Body of pancreas (tissue), 4 donors: ENCODE measurements at regions not wholly inside any gene's neighbourhood (a gene's known extent, or its start where the extent isn't known, plus 50 kb on each side); places are given as distances from the start of the nearest gene placed in this dataset.

Source experiments
- CTCF ChIP-seq, 7 experiments: fragments of 450-650 bp in 4 of 7; fragments of 200-600 bp in 3 of 7; sonication (generic) in 3 of 7; IDR thresholded peaks; one replicate each; pipeline ENCODE4 v1.5.1; 2016 to 2019; ENCODE audit warnings: antibody characterized with exemption in 7 of 7
- POLR2A ChIP-seq, 3 donors: fragments of 450-650 bp; IDR thresholded peaks; one replicate each; pipeline ENCODE4 v1.6.1; 2016; ENCODE audit warnings: antibody characterized with exemption in 3 of 3, mild to moderate bottlenecking in 2 of 3

GRCh38 chrX:13473442-13474163 lies 95.8 kb upstream of the EGFL6 start:
- TF ChIP-seq CTCF (IDR thresholded peaks at IDR 0.05), result no peak
- no peak for TF ChIP-seq POLR2A (IDR thresholded peaks at IDR 0.05)
